ENCODE measurements at regions not wholly inside any gene's neighbourhood (a gene's known extent, or its start where the extent isn't known, plus 50 kb on each side); places are given as distances from the start of the nearest gene placed in this dataset.

- H3K27ac ChIP-seq = no peak overlapping the region
- no peak overlapping the region for H3K4me3 ChIP-seq
- DNase-seq = no peak
- no peaks in the 10 kb centered on the region for H3K27me3 ChIP-seq
- intact Hi-C loops (cut with DNase I) = no loop called here
- no peaks in the 10 kb centered on the region for H3K36me3 ChIP-seq
- no peak for TF ChIP-seq CTCF (IDR thresholded peaks at IDR 0.05)
- H3K4me1 ChIP-seq = no peaks in the 10 kb centered on the region
- H3K9ac ChIP-seq (ENCODE audit: low read depth in 2 of 2, low read length in 2 of 2) = no peak overlapping the region
- H3K9me3 ChIP-seq = no peaks in the 10 kb centered on the region
Measured at GRCh38 chr1:34379911-34380310, 203.2 kb downstream of the C1orf94 start.

- intact Hi-C loops (cut with DNase I) = no loop called here
- Histone ChIP-seq H3K27ac (no peak overlapping the region), H3K9ac (ENCODE audit: low read depth in 2 of 2, low read length in 2 of 2) (no peak overlapping the region), H3K4me1 (no peaks in the 10 kb centered on the region), H3K9me3 (no peaks in the 10 kb centered on the region), H3K36me3 (no peaks in the 10 kb centered on the region), H3K27me3 (no peaks in the 10 kb centered on the region), H3K4me3 (no peak overlapping the region)
- TF ChIP-seq CTCF (IDR thresholded peaks at IDR 0.05) = no peak
- DNase-seq = no peak
Measured at GRCh38 chr1:34380526-34381124, 203.9 kb downstream of the C1orf94 start.

- Histone ChIP-seq H3K9me3 (no peaks in the 10 kb centered on the region), H3K4me1 (no peaks in the 10 kb centered on the region), H3K4me3 (no peak overlapping the region), H3K9ac (ENCODE audit: low read depth in 2 of 2, low read length in 2 of 2) (no peak overlapping the region), H3K27ac (no peak overlapping the region), H3K27me3 (no peaks in the 10 kb centered on the region), H3K36me3 (no peaks in the 10 kb centered on the region)
- intact Hi-C loops (cut with DNase I) = no loop called here
- DNase-seq = no peak
- no peak for TF ChIP-seq CTCF (IDR thresholded peaks at IDR 0.05)
Measured at GRCh38 chr1:34389974-34390373, 213.3 kb downstream of the C1orf94 start.

- no peak for DNase-seq
- Histone ChIP-seq H3K27me3 (no peaks in the 10 kb centered on the region), H3K4me3 (no peak overlapping the region), H3K9ac (ENCODE audit: low read depth in 2 of 2, low read length in 2 of 2) (no peak overlapping the region), H3K9me3 (no peaks in the 10 kb centered on the region), H3K4me1 (no peaks in the 10 kb centered on the region), H3K36me3 (no peaks in the 10 kb centered on the region), H3K27ac (no peak overlapping the region)
- no peak for TF ChIP-seq CTCF (IDR thresholded peaks at IDR 0.05)
- intact Hi-C loops (cut with DNase I) = no loop called here
Measured at GRCh38 chr1:34396042-34396441, 219.3 kb downstream of the C1orf94 start.

- Histone ChIP-seq H3K27ac (no peak overlapping the region), H3K4me1 (no peaks in the 10 kb centered on the region), H3K9me3 (no peaks in the 10 kb centered on the region), H3K4me3 (no peak overlapping the region), H3K27me3 (no peaks in the 10 kb centered on the region), H3K36me3 (no peaks in the 10 kb centered on the region), H3K9ac (ENCODE audit: low read depth in 2 of 2, low read length in 2 of 2) (no peak overlapping the region)
- intact Hi-C loops (cut with DNase I) = no loop called here
- TF ChIP-seq CTCF (IDR thresholded peaks at IDR 0.05) = no peak
- no peak for DNase-seq
Measured at GRCh38 chr1:34398241-34398915, 221.7 kb downstream of the C1orf94 start.
